ENCODE measurements at regions not wholly inside any gene's neighbourhood (a gene's known extent, or its start where the extent isn't known, plus 50 kb on each side); places are given as distances from the start of the nearest gene placed in this dataset.

GRCh38 chr2:118171546-118171945, 83.3 kb downstream of the INSIG2 start:
- H3K27ac ChIP-seq, result no peak overlapping the region
- TF ChIP-seq CTCF (conservative IDR thresholded peaks at IDR 0.05) (no peak), ZFX (IDR thresholded peaks at IDR 0.05) (no peak)

GRCh38 chr2:118169359-118170005, 81.2 kb downstream of the INSIG2 start:
- TF ChIP-seq ZFX (IDR thresholded peaks at IDR 0.05) (no peak), CTCF (conservative IDR thresholded peaks at IDR 0.05) (0 out of 2 replicates have a peak, but pooled peaks have one; percentile 8)
- H3K27ac ChIP-seq, result no peak overlapping the region

- no peak overlapping the region for H3K27ac ChIP-seq
Observed at GRCh38 chr2:118168615-118169014, 80.3 kb downstream of the INSIG2 start.

GRCh38 chr2:118167026-118167425, 78.8 kb downstream of the INSIG2 start:
- H3K27ac ChIP-seq, result no peak overlapping the region
- TF ChIP-seq CTCF (conservative IDR thresholded peaks at IDR 0.05) (no peak), ZFX (IDR thresholded peaks at IDR 0.05) (no peak)

More at GRCh38 chr2:118168615-118169014, 80.3 kb downstream of the INSIG2 start:
- TF ChIP-seq CTCF (conservative IDR thresholded peaks at IDR 0.05) (no peak), ZFX (IDR thresholded peaks at IDR 0.05) (no peak)

- TF ChIP-seq ZFX (IDR thresholded peaks at IDR 0.05), result no peak
- TF ChIP-seq CTCF (conservative IDR thresholded peaks at IDR 0.05), result no peak
- H3K27ac ChIP-seq, result no peak overlapping the region
Observed at GRCh38 chr2:118166242-118166641, 78.0 kb downstream of the INSIG2 start.

- no peak overlapping the region for H3K27ac ChIP-seq
- TF ChIP-seq ZFX (IDR thresholded peaks at IDR 0.05), result no peak
- no peak for TF ChIP-seq CTCF (conservative IDR thresholded peaks at IDR 0.05)
Observed at GRCh38 chr2:118165595-118165994, 77.3 kb downstream of the INSIG2 start.
